HepG2 (cell line): ENCODE measurements at regions not wholly inside any gene's neighbourhood (a gene's known extent, or its start where the extent isn't known, plus 50 kb on each side); places are given as distances from the start of the nearest gene placed in this dataset.

Source experiments
- CERS6 ChIP-seq: sonication (generic); formaldehyde crosslinking; IDR thresholded peaks from 2 replicates; pipeline ENCODE4 v1.5.0; 2020; ENCODE audit warnings: missing genetic modification reagents
- CHD2 ChIP-seq: IDR thresholded peaks from 2 replicates; pipeline ENCODE4 v1.6.1; 2011; ENCODE audit warnings: low read depth, low read length, improper control_type of control experiment
- CTCF ChIP-seq: sonication (generic); formaldehyde crosslinking; IDR thresholded peaks from 2 replicates; pipeline ENCODE4 v1.5.0; 2020; ENCODE audit warnings: mild to moderate bottlenecking, missing genetic modification reagents, moderate library complexity
- ELF1 ChIP-seq: sonication (generic); formaldehyde crosslinking; IDR thresholded peaks from 2 replicates; pipeline ENCODE4 v1.4.0; 2020; ENCODE audit warnings: missing genetic modification reagents
- GPBP1L1 ChIP-seq: sonication (generic); formaldehyde crosslinking; IDR thresholded peaks from 2 replicates; pipeline ENCODE4 v1.5.0; 2020; ENCODE audit warnings: mild to moderate bottlenecking, missing genetic modification reagents
- POLR2AphosphoS5 ChIP-seq: IDR thresholded peaks from 2 replicates; pipeline ENCODE4 v1.6.1; 2012; ENCODE audit warnings: low read depth, low read length
- REST ChIP-seq, 2 experiments: IDR thresholded peaks; 2 replicates each; pipeline ENCODE4 v1.6.1; 2011 to 2012; ENCODE audit warnings: low read length in 2 of 2, borderline replicate concordance in 1 of 2, low read depth in 1 of 2, mild to moderate bottlenecking in 1 of 2, moderate library complexity in 1 of 2
- SIN3B ChIP-seq: fragments of 150-350 bp; IDR thresholded peaks from 2 replicates; pipeline ENCODE4 v1.6.1; 2014; ENCODE audit warnings: low read length
- TOE1 ChIP-seq: sonication (generic); formaldehyde crosslinking; IDR thresholded peaks from 2 replicates; pipeline ENCODE4 v1.4.0; 2020; ENCODE audit warnings: mild to moderate bottlenecking, missing genetic modification reagents
- ZNF407 ChIP-seq: sonication (generic); formaldehyde crosslinking; IDR thresholded peaks from one replicate; pipeline ENCODE4 v1.5.1; 2020; ENCODE audit warnings: mild to moderate bottlenecking, missing genetic modification reagents; ENCODE audit errors: not compliant biosample characterization
- TF ChIP-seq, protein P1 (sequence below): IDR thresholded peaks from 2 replicates; pipeline ENCODE4 v1.6.1; 2016; ENCODE audit warnings: low read depth, missing genetic modification reagents, missing compliant biosample characterization

- no peak for TF ChIP-seq REST (IDR thresholded peaks at IDR 0.05; ENCODE audit: borderline replicate concordance in 1 of 2, low read depth in 1 of 2, low read length in 2 of 2)
- no peak for TF ChIP-seq POLR2AphosphoS5
- TF ChIP-seq CERS6: no peak
- TF ChIP-seq GPBP1L1 (CRISPR knock-in tag): no peak
- no peak for TF ChIP-seq CTCF (CRISPR knock-in tag)
- TF ChIP-seq, protein P1, sequence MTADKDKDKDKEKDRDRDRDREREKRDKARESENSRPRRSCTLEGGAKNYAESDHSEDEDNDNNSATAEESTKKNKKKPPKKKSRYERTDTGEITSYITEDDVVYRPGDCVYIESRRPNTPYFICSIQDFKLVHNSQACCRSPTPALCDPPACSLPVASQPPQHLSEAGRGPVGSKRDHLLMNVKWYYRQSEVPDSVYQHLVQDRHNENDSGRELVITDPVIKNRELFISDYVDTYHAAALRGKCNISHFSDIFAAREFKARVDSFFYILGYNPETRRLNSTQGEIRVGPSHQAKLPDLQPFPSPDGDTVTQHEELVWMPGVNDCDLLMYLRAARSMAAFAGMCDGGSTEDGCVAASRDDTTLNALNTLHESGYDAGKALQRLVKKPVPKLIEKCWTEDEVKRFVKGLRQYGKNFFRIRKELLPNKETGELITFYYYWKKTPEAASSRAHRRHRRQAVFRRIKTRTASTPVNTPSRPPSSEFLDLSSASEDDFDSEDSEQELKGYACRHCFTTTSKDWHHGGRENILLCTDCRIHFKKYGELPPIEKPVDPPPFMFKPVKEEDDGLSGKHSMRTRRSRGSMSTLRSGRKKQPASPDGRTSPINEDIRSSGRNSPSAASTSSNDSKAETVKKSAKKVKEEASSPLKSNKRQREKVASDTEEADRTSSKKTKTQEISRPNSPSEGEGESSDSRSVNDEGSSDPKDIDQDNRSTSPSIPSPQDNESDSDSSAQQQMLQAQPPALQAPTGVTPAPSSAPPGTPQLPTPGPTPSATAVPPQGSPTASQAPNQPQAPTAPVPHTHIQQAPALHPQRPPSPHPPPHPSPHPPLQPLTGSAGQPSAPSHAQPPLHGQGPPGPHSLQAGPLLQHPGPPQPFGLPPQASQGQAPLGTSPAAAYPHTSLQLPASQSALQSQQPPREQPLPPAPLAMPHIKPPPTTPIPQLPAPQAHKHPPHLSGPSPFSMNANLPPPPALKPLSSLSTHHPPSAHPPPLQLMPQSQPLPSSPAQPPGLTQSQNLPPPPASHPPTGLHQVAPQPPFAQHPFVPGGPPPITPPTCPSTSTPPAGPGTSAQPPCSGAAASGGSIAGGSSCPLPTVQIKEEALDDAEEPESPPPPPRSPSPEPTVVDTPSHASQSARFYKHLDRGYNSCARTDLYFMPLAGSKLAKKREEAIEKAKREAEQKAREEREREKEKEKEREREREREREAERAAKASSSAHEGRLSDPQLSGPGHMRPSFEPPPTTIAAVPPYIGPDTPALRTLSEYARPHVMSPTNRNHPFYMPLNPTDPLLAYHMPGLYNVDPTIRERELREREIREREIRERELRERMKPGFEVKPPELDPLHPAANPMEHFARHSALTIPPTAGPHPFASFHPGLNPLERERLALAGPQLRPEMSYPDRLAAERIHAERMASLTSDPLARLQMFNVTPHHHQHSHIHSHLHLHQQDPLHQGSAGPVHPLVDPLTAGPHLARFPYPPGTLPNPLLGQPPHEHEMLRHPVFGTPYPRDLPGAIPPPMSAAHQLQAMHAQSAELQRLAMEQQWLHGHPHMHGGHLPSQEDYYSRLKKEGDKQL (CRISPR knock-in tag): no peak
- TF ChIP-seq ELF1 (CRISPR knock-in tag): no peak
- no peak for TF ChIP-seq SIN3B
- no peak for TF ChIP-seq TOE1 (CRISPR knock-in tag)
- TF ChIP-seq ZNF407 (CRISPR knock-in tag): no peak
- no peak for TF ChIP-seq CHD2
These were observed 255.9 kb upstream of the SMIM21 start for GRCh38 chr18:75683426-75683825.
